NCI-H2227 (cell line): ENCODE measurements at regions not wholly inside any gene's neighbourhood (a gene's known extent, or its start where the extent isn't known, plus 50 kb on each side); places are given as distances from the start of the nearest gene placed in this dataset.

ENCODE experiments used
- DNase-seq: peaks from one replicate; lab custom pipeline; 2025; ENCODE audit not compliant: unreplicated experiment; lab: John Stamatoyannopoulos, UW

- DNase-seq, result no peak
Measured at GRCh38 chr18:78579854-78580577, 399.6 kb upstream of the SALL3 start.

GRCh38 chr18:78580835-78581339 lies 398.7 kb upstream of the SALL3 start:
- no peak for DNase-seq

- DNase-seq, result no peak
Measured at GRCh38 chr18:78582181-78582709, 397.4 kb upstream of the SALL3 start.

GRCh38 chr18:78582898-78583738 lies 396.5 kb upstream of the SALL3 start:
- DNase-seq, result no peak

DNA sequence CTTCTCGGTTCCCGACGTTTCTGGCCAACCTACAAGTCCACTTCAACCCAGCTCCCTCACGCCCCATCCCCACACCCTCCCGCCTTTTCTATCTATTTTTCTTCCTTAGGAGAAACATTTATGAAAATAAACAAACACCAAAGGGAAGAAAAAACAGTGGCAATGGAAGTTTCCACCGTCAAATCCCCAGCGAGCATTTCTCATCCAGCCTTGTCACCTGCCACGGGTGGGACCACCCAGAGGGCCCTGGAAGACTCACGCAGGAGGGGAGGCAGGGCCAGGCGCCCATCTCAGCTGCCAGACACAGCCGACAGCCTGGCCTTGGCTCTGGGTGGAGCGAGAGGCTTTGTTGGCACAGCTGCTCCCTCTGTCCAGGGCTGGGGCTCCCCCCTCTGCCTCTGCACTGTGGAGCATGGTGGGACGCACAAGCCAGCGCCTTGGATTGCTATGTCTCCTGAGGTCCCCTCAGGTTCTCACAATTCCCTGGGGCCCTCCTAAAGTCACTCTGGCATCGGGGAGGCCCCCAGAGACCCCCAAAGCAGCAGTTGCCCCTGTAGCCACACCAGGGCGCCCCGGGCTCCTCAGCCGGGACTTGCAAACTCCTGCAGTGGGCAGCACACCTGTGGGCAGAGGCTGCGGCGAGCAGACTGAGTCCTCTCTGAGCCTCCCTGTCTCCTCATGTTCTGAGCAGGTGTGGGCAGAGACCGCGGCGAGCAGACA lies 395.7 kb upstream of the SALL3 start:
- DNase-seq, result no peak

GRCh38 chr18:78584459-78585022 lies 395.1 kb upstream of the SALL3 start:
- no peak for DNase-seq

DNA sequence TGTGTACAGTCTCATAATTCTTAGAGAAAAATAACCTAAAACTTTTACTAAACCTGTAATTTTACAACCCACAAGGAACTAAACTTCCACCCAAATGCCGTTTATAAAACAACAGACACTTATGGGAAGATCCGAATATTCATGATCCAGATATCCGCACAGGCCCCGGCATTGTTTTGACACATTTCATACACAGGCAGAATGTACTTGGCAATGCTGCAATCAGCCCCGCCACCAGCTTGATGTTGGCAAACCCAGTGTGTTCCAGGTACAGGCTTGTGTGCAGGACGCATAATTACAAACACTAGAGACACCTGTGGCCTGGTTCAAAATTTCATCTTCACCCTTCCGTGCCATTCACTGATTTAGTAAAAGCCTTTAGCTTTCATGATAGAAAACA lies 393.0 kb upstream of the SALL3 start:
- no peak for DNase-seq

DNA sequence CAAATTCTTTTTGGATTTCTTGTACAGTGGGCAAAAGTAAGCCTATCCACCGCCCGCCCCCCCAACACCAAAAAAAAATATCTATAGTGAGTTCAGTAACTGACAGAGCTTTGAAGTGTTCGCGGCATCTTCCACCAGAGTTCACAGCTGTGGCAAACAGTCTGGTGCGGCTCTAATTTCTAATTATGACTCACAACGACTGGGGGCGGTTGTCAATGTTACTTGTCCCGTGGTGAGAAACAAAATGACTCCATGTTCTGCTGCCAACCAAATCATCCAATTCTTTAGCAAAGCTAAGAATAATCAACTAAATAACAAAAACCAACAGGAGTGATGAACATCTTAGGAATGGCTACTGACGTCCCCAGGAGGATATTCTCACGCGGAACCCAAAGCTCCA lies 392.5 kb upstream of the SALL3 start:
- no peak for DNase-seq

DNA sequence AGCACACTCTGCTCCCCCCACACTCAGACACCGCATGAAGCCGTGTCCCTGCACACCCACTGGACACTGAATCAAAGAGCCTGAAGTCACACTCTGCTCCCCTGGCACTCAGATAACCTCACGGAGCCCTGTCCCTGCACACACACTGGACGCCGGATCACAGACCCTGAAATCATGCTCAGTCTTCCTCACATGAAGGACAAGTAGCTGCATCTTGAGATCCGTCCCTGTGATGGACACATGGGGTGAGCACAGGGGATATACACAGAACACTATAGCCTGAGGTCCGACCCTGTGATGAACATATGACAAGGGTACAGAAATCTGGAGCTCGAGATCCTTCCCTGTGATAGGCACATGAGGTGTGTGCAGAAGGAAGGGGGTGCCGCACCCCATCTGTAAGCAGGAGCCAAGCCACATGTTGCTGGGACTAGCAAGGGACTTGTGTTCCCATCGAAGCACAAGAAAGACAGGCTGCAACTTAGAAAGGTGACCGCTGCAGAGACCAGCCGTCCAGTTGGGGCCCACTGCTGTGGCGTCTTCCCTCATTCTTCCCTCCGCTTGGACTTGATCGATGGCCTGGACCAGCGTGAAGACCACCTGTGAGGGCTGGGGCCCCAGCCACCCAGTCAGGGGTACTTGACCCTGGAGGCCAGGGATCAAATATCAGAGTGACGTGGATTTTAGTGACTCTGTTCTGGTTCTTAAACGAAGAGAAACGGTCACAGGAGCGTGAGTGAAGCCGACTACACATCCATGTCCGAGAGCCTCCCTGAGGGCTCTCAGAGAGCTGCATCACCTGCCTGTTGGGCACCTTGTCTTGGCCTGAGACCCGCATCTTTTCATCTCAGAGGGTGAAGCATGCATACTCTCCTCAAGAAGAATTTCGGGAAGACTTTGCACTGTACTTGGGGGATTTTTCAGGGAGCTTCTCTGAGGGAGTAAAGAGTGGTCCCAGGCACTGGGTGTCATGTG lies 391.7 kb upstream of the SALL3 start:
- no peak for DNase-seq

DNA sequence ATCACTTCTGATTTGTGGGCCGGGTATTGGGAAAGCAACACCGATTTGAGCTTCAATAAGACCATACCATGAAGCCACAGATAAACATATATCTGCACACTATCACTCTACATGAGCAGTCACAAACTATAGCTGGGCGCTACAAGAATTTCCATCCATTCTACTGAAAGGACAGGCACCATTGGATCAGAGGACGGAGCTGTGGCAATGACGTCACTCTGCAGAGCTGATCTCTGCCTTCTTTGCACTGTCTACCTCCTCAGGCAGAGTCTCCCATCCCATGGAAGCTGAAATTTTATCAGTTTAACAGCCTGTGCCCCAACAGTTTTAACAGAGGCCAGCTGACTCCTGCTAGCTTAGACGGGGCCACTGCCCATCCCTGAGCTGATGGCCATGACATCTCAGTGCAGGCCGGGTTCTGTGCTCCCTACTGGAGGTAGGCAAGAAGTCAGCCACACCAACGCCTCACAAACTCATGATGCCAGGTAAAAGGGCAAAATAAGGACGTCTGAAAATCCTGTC lies 389.6 kb upstream of the SALL3 start:
- DNase-seq, result no peak

DNA sequence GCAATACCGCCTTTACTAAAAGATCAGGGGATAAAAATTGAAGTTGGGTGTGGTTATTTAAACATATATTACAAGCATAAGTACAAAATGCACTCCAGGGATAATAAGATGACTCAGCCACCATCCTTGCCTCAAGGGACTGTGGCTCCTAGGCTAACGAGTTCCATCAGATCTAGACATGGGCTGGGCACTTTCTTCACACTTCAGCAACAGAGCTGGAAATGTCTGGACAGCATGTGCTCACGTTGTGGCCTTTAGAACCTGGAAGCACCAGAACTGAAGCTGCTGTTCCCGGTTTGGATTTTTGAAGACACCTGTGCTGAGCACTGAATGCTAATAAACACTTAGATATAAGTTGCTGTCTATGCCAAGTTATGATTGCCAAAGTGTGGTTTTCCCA lies 384.2 kb upstream of the SALL3 start:
- DNase-seq, result no peak

GRCh38 chr18:78595924-78596573 lies 383.6 kb upstream of the SALL3 start:
- no peak for DNase-seq

GRCh38 chr18:78596794-78597345 lies 382.7 kb upstream of the SALL3 start:
- DNase-seq, result no peak

- no peak for DNase-seq
Measured at GRCh38 chr18:78601349-78601748, 378.3 kb upstream of the SALL3 start.

DNA sequence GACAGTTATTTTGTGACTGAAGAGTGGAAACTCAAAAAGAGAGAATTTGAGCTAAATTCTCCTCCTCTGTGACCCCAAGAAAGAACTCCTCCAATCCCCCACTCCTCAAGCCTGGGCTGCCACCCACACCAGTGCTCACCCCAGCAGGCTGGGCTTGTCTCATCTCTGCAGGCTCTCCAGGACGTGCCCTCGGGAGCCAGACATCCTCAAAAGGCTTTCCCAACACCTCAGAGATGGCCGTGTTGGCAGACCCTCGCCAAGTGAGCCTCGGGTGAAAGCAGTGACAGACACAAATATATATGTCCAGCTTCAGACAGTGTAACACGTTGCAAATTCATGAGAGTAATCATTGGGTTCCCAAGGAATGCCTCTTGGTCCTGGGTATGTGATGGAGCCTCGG lies 377.7 kb upstream of the SALL3 start:
- DNase-seq, result no peak

GRCh38 chr18:78602430-78602829 lies 377.2 kb upstream of the SALL3 start:
- no peak for DNase-seq

- DNase-seq, result no peak
Measured at GRCh38 chr18:78603102-78603983, 376.3 kb upstream of the SALL3 start.

DNA sequence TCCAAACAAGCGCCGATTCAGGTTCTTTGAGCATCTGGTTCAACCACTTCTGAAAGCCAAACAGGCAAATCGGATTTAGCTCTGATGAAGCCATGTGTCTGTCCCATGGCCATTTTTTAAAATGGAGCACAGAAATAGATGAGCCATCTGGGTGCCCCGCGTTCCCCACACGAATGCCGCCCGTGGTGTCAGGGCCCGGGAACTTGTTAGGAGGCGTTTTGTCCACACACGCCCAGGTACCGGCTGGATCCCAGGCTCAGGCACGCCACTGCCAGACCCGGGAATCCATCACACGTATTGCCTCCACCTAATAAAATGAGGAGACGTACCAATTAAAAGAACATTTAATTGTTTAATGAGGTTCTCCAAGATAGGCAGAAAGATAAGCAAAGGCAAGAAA lies 374.4 kb upstream of the SALL3 start:
- DNase-seq, result no peak
